Thoracic aorta (tissue), 2 donors: ENCODE measurements at regions not wholly inside any gene's neighbourhood (a gene's known extent, or its start where the extent isn't known, plus 50 kb on each side); places are given as distances from the start of the nearest gene placed in this dataset.
"Not testable (repeated sequence)": the region's sequence is repeated elsewhere in the genome, so short reads cannot be mapped to it uniquely, and the experiment has no call there.

Experiments used
- ATAC-seq: fragments of 150-250 bp; one replicate; pipeline ENCODE4 v1.8.0; 2017; ENCODE audit warnings: low read depth; ENCODE audit not compliant: insufficient number of reproducible peaks, low FRiP score
- DNase-seq: peaks from one replicate; pipeline ENCODE4 v3.0.0-alpha.2; 2020; ENCODE audit warnings: low spot score
- H3K27ac ChIP-seq, 2 donors: fragments of 200-600 bp; sonication (generic); 1 replicate in 1 of 2; 2 replicates in 1 of 2; pipeline ENCODE4 v1.5.1; 2016; ENCODE audit warnings: mild to moderate bottlenecking in 2 of 2, moderate library complexity in 2 of 2
- H3K27me3 ChIP-seq: fragments of 200-600 bp; sonication (generic); replicated peaks from 2 replicates; pipeline ENCODE4 v1.6.0; 2016; ENCODE audit warnings: mild to moderate bottlenecking; ENCODE audit not compliant: insufficient read depth
- H3K36me3 ChIP-seq: fragments of 200-600 bp; sonication (generic); one replicate; pipeline ENCODE4 v1.5.1; 2016
- H3K4me1 ChIP-seq, 2 donors: fragments of 200-600 bp; sonication (generic); 1 replicate in 1 of 2; 2 replicates in 1 of 2; pipeline versions ENCODE4 v1.5.1 to v1.6.0; 2016; ENCODE audit warnings: low read depth in 2 of 2, mild to moderate bottlenecking in 1 of 2; ENCODE audit not compliant: control insufficient read depth in 1 of 2
- H3K4me3 ChIP-seq: fragments of 200-600 bp; sonication (generic); 2 replicates; pipeline ENCODE4 v1.5.1; 2016; ENCODE audit warnings: mild to moderate bottlenecking
- H3K9me3 ChIP-seq: fragments of 200-600 bp; sonication (generic); 2 replicates; pipeline ENCODE4 v1.5.1; 2016
- CTCF ChIP-seq: fragments of 200-600 bp; sonication (generic); IDR thresholded peaks from one replicate; pipeline ENCODE4 v1.5.1; 2019; ENCODE audit warnings: antibody characterized with exemption

- H3K4me1 ChIP-seq = peaks cover 6 to 23% of the 10 kb centered on the region in 2 donors
- ATAC-seq (peak; percentile 37), DNase-seq (no peak)
- no peaks in the 10 kb centered on the region for H3K9me3 ChIP-seq
- H3K27ac ChIP-seq = peak overlapping the region; percentile 41 to 53
- no peaks in the 10 kb centered on the region for H3K27me3 ChIP-seq
- no peaks in the 10 kb centered on the region for H3K36me3 ChIP-seq
- H3K4me3 ChIP-seq = peak overlapping the region; percentile 57
- TF ChIP-seq CTCF = no peak
Observed at GRCh38 chr2:235432741-235433520, 60.9 kb upstream of the AGAP1 start.

GRCh38 chr2:235433860-235434259 is 60.0 kb upstream of the AGAP1 start:
- H3K4me1 ChIP-seq = peaks cover 6 to 23% of the 10 kb centered on the region in 2 donors
- peak overlapping the region; percentile 41 to 53 for H3K27ac ChIP-seq
- no peaks in the 10 kb centered on the region for H3K27me3 ChIP-seq
- peak overlapping the region; percentile 57 for H3K4me3 ChIP-seq
- no peaks in the 10 kb centered on the region for H3K9me3 ChIP-seq
- ATAC-seq = no peak
- DNase-seq = peak; percentile 45
- TF ChIP-seq CTCF = no peak
- H3K36me3 ChIP-seq = no peaks in the 10 kb centered on the region

GRCh38 chr2:235439959-235440662 is 53.7 kb upstream of the AGAP1 start:
- no peaks in the 10 kb centered on the region for H3K9me3 ChIP-seq
- H3K36me3 ChIP-seq = no peaks in the 10 kb centered on the region
- ATAC-seq (no peak), DNase-seq (no peak)
- no peaks in the 10 kb centered on the region for H3K4me1 ChIP-seq
- no peak overlapping the region for H3K4me3 ChIP-seq
- no peak for TF ChIP-seq CTCF
- no peak overlapping the region for H3K27ac ChIP-seq
- no peaks in the 10 kb centered on the region for H3K27me3 ChIP-seq

- not testable (repeated sequence) for H3K27me3 ChIP-seq, H3K9me3 ChIP-seq, ATAC-seq, DNase-seq, H3K4me1 ChIP-seq, H3K4me3 ChIP-seq, H3K36me3 ChIP-seq, H3K27ac ChIP-seq
Observed at GRCh38 chr2:235443580-235443979, 50.3 kb upstream of the AGAP1 start.
